ENCODE measurements at regions not wholly inside any gene's neighbourhood (a gene's known extent, or its start where the extent isn't known, plus 50 kb on each side); places are given as distances from the start of the nearest gene placed in this dataset.

- TF ChIP-seq CTCF (IDR thresholded peaks at IDR 0.05) (no peak), POLR2A (IDR thresholded peaks at IDR 0.05) (no peak)
Measured at GRCh38 chr10:29783201-29783947, 148.6 kb upstream of the SVIL start.

Data from adrenal gland (tissue), 5 donors.